Glutamatergic neuron (in vitro differentiated cells): ENCODE measurements at regions not wholly inside any gene's neighbourhood (a gene's known extent, or its start where the extent isn't known, plus 50 kb on each side); places are given as distances from the start of the nearest gene placed in this dataset.

Experiments
- DNase-seq: peaks from one replicate; pipeline ENCODE4 v3.0.0; 2022
- H3K27ac Mint-ChIP-seq: one replicate; pipeline ENCODE4 v1.8.0; 2020; ENCODE audit warnings: mild to moderate bottlenecking, mixed read lengths, inconsistent platforms; ENCODE audit not compliant: unreplicated experiment
- H3K27me3 Mint-ChIP-seq: one replicate; pipeline ENCODE4 v1.8.0; 2020; ENCODE audit warnings: mild to moderate bottlenecking, moderate library complexity, mixed read lengths, inconsistent platforms; ENCODE audit not compliant: unreplicated experiment
- H3K36me3 Mint-ChIP-seq: one replicate; pipeline ENCODE4 v1.8.0; 2020; ENCODE audit warnings: mild to moderate bottlenecking, mixed read lengths, inconsistent platforms; ENCODE audit not compliant: unreplicated experiment
- H3K4me1 Mint-ChIP-seq: one replicate; pipeline ENCODE4 v1.8.0; 2020; ENCODE audit warnings: mild to moderate bottlenecking, low read depth, mixed read lengths, inconsistent platforms; ENCODE audit not compliant: unreplicated experiment
- H3K4me3 Mint-ChIP-seq: one replicate; pipeline ENCODE4 v1.8.0; 2020; ENCODE audit warnings: mild to moderate bottlenecking, mixed read lengths, inconsistent platforms; ENCODE audit not compliant: unreplicated experiment
- H3K9me3 Mint-ChIP-seq: one replicate; pipeline ENCODE4 v1.8.0; 2020; ENCODE audit warnings: mild to moderate bottlenecking, moderate library complexity, mixed read lengths, inconsistent platforms; ENCODE audit not compliant: unreplicated experiment
- CTCF ChIP-seq: fragments of 200-600 bp; sonication (generic); IDR thresholded peaks from one replicate; pipeline ENCODE4 v1.5.0; 2021; ENCODE audit not compliant: partially characterized antibody, unreplicated experiment

GRCh38 chr17:77438241-77439188, 297.7 kb downstream of the SEC14L1 start:
- H3K4me3 Mint-ChIP-seq: peak overlapping the region; percentile 49
- no peak for TF ChIP-seq CTCF
- H3K27me3 Mint-ChIP-seq: peaks cover 10% of the 10 kb centered on the region
- H3K9me3 Mint-ChIP-seq: peaks cover 4% of the 10 kb centered on the region
- peaks cover 52% of the 10 kb centered on the region for H3K4me1 Mint-ChIP-seq
- H3K27ac Mint-ChIP-seq: peak overlapping the region; percentile 55
- no peaks in the 10 kb centered on the region for H3K36me3 Mint-ChIP-seq
- DNase-seq: no peak

DNA sequence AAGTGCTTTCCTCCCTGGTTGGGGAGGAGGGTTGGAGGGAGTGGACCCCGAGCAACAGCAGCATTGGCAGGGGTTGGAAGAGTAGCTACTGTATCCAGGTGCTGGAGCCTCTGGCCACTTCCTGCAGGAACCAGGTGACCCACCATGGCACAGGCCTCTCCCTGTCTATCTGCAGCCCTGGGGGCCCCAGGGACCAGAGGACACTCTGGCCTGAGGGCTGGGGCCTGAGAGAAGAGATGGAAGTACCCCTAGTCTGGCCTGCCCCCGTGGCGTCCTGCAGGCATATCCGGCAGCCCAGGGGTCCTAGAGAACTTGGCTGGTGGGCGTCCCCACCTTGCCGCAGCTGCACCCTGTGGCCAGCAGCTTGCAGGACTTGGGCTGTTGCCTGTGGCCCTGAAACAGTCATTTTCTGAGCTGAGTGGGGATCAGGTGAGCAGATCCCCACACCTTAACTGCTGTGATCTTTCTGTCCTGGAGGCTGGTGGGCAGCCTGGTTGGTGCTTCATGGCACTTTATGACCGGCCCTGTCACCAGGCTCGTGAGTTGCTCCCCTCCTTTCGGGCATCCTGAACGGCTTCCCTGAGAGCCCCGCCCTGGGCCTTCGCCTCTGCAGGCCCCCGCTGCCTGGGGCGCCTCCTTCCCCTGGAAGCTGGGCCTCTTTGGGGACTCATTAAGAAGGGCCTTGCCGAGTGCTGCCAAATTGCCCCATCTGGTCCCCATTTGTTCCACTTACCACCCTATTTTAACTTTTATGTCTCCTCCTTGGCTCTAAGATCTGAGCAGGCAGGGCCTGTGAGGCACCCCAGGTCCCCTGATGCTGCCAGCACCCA, 298.6 kb downstream of the SEC14L1 start:
- peaks cover 4% of the 10 kb centered on the region for H3K9me3 Mint-ChIP-seq
- no peak for TF ChIP-seq CTCF
- DNase-seq: peak; percentile 24
- peak overlapping the region; percentile 61 for H3K4me3 Mint-ChIP-seq
- peaks cover 14% of the 10 kb centered on the region for H3K27me3 Mint-ChIP-seq
- peak overlapping the region; percentile 73 for H3K27ac Mint-ChIP-seq
- no peaks in the 10 kb centered on the region for H3K36me3 Mint-ChIP-seq
- peaks cover 56% of the 10 kb centered on the region for H3K4me1 Mint-ChIP-seq

DNA sequence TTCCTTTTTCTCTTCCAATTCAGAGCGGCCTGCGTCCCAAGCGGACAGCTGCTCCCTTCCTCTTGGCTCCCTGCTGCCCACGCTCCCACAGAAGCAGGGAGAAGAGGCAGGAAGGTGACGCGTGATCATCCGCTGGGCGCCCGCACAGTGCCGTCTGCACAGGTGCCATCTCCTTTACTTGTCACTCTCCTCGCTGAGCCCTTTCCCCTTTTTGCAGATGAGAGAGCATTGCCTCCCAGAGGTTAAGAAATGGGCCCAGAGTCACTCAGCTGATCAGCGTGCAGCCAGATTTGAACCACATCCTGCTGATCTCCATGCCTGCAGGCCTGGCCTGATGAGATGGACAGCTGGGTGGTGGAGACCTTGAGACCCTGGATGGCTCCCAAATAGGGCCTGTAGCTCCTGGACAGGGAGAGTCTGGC, 299.8 kb downstream of the SEC14L1 start:
- Mint-ChIP-seq H3K36me3 (no peaks in the 10 kb centered on the region), H3K27ac (peak overlapping the region; percentile 75), H3K9me3 (peaks cover 6% of the 10 kb centered on the region), H3K4me3 (peak overlapping the region; percentile 30), H3K27me3 (peaks cover 12% of the 10 kb centered on the region), H3K4me1 (peaks cover 55% of the 10 kb centered on the region)
- DNase-seq: peak; percentile 28
- TF ChIP-seq CTCF: no peak

- TF ChIP-seq CTCF: no peak
- H3K9me3 Mint-ChIP-seq: peaks cover 4% of the 10 kb centered on the region
- H3K4me1 Mint-ChIP-seq: peaks cover 50% of the 10 kb centered on the region
- DNase-seq: peak; percentile 35
- H3K27ac Mint-ChIP-seq: peak overlapping the region; percentile 75
- H3K4me3 Mint-ChIP-seq: peak overlapping the region; percentile 42
- H3K36me3 Mint-ChIP-seq: no peaks in the 10 kb centered on the region
- peaks cover 8% of the 10 kb centered on the region for H3K27me3 Mint-ChIP-seq
These were observed 300.6 kb downstream of the SEC14L1 start for GRCh38 chr17:77441130-77441920.
